Activated T-cell treated with anti-CD3 and anti-CD28 coated beads, Interleukin-2, amount 50 U/mL, for 1 hour (primary cell): ENCODE measurements at regions not wholly inside any gene's neighbourhood (a gene's known extent, or its start where the extent isn't known, plus 50 kb on each side); places are given as distances from the start of the nearest gene placed in this dataset.

Experiments used
- DNase-seq: peaks from one replicate; pipeline ENCODE4 v3.0.0-alpha.2; 2020

DNA sequence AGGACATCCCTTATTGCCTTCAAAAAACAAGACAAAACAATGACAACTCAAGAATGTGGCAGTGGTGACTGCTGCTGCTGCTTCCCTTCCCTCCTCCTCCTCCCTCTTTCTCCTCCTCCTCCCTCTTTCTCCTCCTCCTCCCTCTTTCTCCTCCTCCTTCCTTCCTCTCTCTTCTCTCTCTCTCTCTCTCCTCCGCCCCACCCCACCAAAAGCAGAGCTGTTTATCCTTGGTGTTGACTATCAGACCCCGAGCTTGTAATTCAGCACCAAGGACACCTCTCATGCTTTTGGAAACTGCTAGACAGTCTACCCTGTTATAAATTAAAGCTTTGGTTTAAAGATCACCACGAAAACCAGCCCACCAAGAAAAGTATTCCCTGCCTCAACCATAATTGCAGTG lies 72.4 kb upstream of the IFNAR2 start:
- no peak for DNase-seq

DNA sequence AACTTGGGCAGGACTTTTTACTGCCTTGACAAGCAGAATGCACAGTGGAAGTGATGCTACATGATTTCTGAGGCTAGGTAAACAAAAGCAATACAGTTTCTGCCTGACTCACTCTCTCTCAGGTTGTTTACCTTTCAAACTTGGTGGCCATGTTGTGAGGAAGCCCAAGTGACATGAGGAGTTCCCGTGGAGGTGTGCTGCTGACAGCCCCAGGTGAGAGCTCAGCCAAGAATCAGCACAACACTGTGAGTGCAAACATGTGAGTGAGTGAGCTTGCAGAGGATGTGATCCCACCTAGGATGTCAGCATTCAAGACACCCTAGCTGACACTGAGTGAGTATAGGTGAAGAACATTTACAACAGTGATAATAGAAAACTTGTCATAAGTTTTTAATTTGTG lies 71.1 kb upstream of the IFNAR2 start:
- DNase-seq: no peak

DNA sequence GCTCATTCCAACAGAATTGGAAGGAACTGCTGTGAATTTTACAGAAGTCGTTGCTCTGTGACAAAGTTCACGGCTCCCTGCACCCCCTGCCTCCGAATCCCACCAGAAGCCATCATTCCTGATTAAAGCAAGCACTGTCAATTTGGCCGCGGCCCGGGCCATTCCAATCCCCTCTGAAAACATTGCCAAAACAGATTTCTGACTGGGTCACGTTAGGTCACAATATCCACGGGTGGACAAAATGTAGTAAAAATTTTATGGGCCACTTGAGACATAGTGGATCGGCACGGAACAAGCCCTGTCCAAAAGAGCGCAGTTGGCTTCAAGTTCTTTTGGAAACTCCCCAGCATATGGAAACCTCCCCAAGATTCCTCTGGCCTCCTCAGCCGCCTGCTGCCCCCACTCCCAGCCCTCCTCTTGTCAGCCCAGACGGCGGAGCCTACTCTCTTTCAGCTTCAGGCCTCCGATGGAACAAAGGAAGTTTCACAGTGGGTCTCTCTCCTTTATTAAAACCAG lies 67.2 kb upstream of the IFNAR2 start:
- DNase-seq: no peak

DNA sequence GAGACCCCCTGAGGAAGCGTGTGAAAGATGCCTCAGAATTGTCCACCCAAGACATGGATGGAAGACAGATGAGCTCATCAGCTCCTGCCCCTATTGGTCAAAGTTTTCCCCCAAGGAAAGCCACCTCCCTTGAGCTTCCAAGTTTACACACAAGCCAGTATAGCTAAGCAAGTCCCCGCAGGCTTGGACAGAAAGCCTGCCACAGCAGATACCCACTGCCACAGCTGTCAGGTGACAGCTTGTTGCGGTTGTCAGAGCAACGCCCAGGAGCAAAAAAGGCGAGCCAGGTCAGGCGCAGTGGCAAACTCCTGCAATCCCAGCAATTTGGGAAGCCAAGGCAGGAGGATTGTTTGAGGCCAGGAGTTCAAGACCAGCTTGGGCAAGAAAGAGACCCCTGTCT lies 60.9 kb upstream of the IFNAR2 start:
- DNase-seq: no peak

DNA sequence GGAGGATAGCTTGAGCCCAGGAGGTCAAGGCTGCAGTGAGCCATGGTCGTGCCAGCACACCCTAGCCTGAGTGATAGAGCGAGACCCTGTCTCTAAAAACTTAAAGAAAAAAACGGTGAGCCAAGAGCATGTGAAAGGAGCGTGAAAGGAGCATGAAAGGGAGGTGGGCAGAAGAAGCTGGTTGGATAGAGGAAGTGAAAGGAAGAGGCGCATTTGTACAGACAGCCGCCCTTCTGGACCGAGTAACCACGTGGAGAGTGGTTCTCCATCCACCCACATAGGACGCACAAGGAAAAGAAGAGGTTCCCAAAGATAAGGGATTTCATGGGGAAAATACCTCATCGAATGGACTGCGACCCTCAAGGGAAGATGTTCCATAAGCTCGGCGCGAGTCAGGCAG lies 60.4 kb upstream of the IFNAR2 start:
- DNase-seq: no peak

DNA sequence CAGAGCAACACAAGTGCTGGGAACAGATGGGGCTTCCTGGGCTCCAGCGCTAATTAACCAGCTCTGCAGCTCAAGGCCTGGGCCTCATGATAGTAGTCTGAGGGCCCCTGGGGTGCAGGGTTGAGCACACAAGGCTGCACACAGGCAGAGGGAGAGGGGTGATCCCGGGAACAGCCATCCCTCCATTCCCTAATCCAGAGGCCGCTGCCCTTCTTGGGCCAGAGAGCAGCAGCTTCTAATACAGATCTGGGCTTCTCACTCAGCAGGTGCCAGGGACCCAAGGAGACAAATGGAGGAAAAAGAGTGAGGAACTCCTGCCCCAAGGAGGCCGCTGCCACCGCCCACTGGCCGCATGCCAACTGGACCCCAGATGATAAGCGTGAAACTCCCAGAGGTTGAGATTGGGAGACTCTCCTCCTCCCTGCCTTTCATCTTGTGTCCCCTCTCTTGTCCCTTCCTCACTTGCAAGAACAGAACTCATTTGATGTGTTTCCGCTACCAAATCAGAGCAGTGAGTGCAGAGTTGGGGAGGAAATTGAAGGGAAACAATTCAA lies 58.0 kb upstream of the IFNAR2 start:
- no peak for DNase-seq

DNA sequence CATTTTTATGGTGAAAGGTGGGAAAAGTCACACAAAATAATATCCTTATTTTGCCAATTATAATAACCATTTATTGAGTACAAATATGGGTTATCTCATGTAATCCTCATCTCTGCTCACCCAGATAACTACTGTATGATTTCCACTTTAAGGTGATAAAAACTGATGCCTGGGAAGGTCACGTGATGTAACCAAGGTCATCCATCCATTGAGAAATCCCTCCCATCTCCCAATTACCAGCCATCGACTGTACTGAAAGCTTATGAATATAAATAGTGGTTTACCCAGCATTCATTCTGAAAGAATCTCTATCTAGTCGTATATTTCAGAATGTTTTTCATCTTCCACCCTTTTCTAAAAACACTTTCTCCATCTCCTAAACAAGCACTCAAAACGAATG lies 55.0 kb upstream of the IFNAR2 start:
- DNase-seq: no peak
